Smooth muscle cell (in vitro differentiated cells): ENCODE measurements at regions not wholly inside any gene's neighbourhood (a gene's known extent, or its start where the extent isn't known, plus 50 kb on each side); places are given as distances from the start of the nearest gene placed in this dataset.

Experiments
- DNase-seq: peaks from one replicate; lab custom pipeline; 2025; ENCODE audit not compliant: unreplicated experiment; lab: John Stamatoyannopoulos, UW
- H2AFZ ChIP-seq: fragments of 200-600 bp; sonication (generic); 2 replicates; pipeline ENCODE4 v1.6.0; 2016; ENCODE audit warnings: antibody characterized with exemption, low read depth, mild to moderate bottlenecking
- H3F3A ChIP-seq: fragments of 200-600 bp; sonication (generic); 2 replicates; pipeline ENCODE4 v1.6.0; 2017; ENCODE audit warnings: antibody characterized with exemption, low read depth
- H3K27ac ChIP-seq: fragments of 200-600 bp; sonication (generic); 2 replicates; pipeline ENCODE4 v1.5.1; 2016; ENCODE audit warnings: low read depth, mild to moderate bottlenecking
- H3K27me3 ChIP-seq: fragments of 200-600 bp; sonication (generic); 2 replicates; pipeline ENCODE4 v1.6.1; 2016; ENCODE audit warnings: low read depth, mild to moderate bottlenecking
- H3K36me3 ChIP-seq: fragments of 200-600 bp; sonication (generic); 2 replicates; pipeline ENCODE4 v1.5.1; 2016; ENCODE audit warnings: low read depth
- H3K4me1 ChIP-seq: fragments of 200-600 bp; sonication (generic); 2 replicates; pipeline ENCODE4 v1.5.1; 2016; ENCODE audit warnings: low read depth
- H3K4me2 ChIP-seq: fragments of 200-600 bp; sonication (generic); 2 replicates; pipeline ENCODE4 v1.6.0; 2016; ENCODE audit warnings: mild to moderate bottlenecking
- H3K4me3 ChIP-seq: fragments of 200-600 bp; sonication (generic); 2 replicates; pipeline ENCODE4 v1.5.1; 2016; ENCODE audit warnings: mild to moderate bottlenecking
- H3K79me2 ChIP-seq: fragments of 200-600 bp; sonication (generic); 2 replicates; pipeline ENCODE4 v1.6.0; 2016; ENCODE audit warnings: low read depth, mild to moderate bottlenecking
- H3K9ac ChIP-seq: fragments of 200-600 bp; sonication (generic); 2 replicates; pipeline ENCODE4 v1.6.0; 2016; ENCODE audit warnings: low read depth
- H3K9me3 ChIP-seq: fragments of 200-600 bp; sonication (generic); replicated peaks from 2 replicates; pipeline ENCODE4 v1.5.1; 2016; ENCODE audit warnings: low read depth
- H4K20me1 ChIP-seq: fragments of 200-600 bp; sonication (generic); 2 replicates; pipeline ENCODE4 v1.6.0; 2016; ENCODE audit warnings: low read depth
- CTCF ChIP-seq: fragments of 200-600 bp; sonication (generic); IDR thresholded peaks from 2 replicates; pipeline ENCODE4 v1.5.1; 2017; ENCODE audit warnings: borderline replicate concordance, mild to moderate bottlenecking, antibody characterized with exemption; ENCODE audit not compliant: insufficient read depth, poor library complexity, severe bottlenecking
- WGBS: methylation state at CpG from one replicate; pipeline ENCODE4 v1.1.7; 2016; ENCODE audit warnings: low lambda C conversion rate; 5-methylcytosine and 5-hydroxymethylcytosine counted together

GRCh38 chr3:99483841-99484240 lies 154.6 kb upstream of the COL8A1 start:
- Histone ChIP-seq H3F3A (no peaks in the 10 kb centered on the region), H3K9ac (no peak overlapping the region), H3K27ac (no peak overlapping the region), H3K27me3 (no peaks in the 10 kb centered on the region), H3K4me3 (no peak overlapping the region), H4K20me1 (no peaks in the 10 kb centered on the region), H3K4me1 (no peaks in the 10 kb centered on the region), H3K4me2 (no peak overlapping the region), H3K9me3 (no peaks in the 10 kb centered on the region), H3K79me2 (no peaks in the 10 kb centered on the region), H3K36me3 (no peaks in the 10 kb centered on the region), H2AFZ (no peak overlapping the region)
- no peak for TF ChIP-seq CTCF
- DNase-seq: no peak

DNA sequence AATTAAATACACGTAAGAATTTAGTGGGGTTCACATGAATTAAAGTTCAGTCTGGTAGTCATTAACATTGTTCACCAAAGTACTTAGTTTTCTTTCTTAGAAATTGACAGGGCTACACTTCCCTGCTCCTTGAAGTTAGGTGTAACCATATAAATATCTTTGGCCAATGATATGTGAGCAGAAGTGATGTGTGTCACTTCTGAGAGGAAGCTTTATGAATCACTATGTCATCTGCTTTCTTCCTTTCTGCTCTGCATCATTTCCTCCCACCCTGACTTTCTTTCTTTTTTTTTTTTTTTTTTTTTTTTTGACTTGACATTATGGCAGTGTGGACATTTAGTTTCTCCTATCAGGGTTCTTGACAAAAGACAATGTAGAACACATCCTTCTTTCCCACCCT lies 156.2 kb upstream of the COL8A1 start:
- no peak for TF ChIP-seq CTCF
- Histone ChIP-seq H3K27me3 (no peaks in the 10 kb centered on the region), H2AFZ (no peak overlapping the region), H3K9me3 (peaks cover 5% of the 10 kb centered on the region), H3K4me1 (no peaks in the 10 kb centered on the region), H3K79me2 (no peaks in the 10 kb centered on the region), H3K27ac (no peak overlapping the region), H3F3A (no peaks in the 10 kb centered on the region), H3K9ac (no peak overlapping the region), H3K4me3 (no peak overlapping the region), H3K4me2 (no peak overlapping the region), H4K20me1 (no peaks in the 10 kb centered on the region), H3K36me3 (no peaks in the 10 kb centered on the region)
- DNase-seq: no peak
- WGBS: 85% methylated on average over 1 of the region's 1 CpG

GRCh38 chr3:99481561-99481960 lies 156.8 kb upstream of the COL8A1 start:
- no peak for TF ChIP-seq CTCF
- Histone ChIP-seq H4K20me1 (no peaks in the 10 kb centered on the region), H3K36me3 (no peaks in the 10 kb centered on the region), H3K4me3 (no peak overlapping the region), H3K4me2 (no peak overlapping the region), H3K9me3 (peaks cover 9% of the 10 kb centered on the region), H2AFZ (no peak overlapping the region), H3K79me2 (no peaks in the 10 kb centered on the region), H3K9ac (no peak overlapping the region), H3F3A (no peaks in the 10 kb centered on the region), H3K27me3 (no peaks in the 10 kb centered on the region), H3K27ac (no peak overlapping the region), H3K4me1 (no peaks in the 10 kb centered on the region)
- no peak for DNase-seq
- WGBS: 94% methylated on average over 2 of the region's 2 CpGs

- H3F3A ChIP-seq: no peaks in the 10 kb centered on the region
- H3K4me2 ChIP-seq: no peak overlapping the region
- peaks cover 9% of the 10 kb centered on the region for H3K9me3 ChIP-seq
- no peaks in the 10 kb centered on the region for H3K79me2 ChIP-seq
- no peak overlapping the region for H3K4me3 ChIP-seq
- DNase-seq: no peak
- no peak overlapping the region for H3K27ac ChIP-seq
- no peaks in the 10 kb centered on the region for H3K27me3 ChIP-seq
- TF ChIP-seq CTCF: no peak
- H3K4me1 ChIP-seq: no peaks in the 10 kb centered on the region
- H2AFZ ChIP-seq: no peak overlapping the region
- 88% methylated on average over 2 of the region's 2 CpGs for WGBS
- H3K36me3 ChIP-seq: no peaks in the 10 kb centered on the region
- no peaks in the 10 kb centered on the region for H4K20me1 ChIP-seq
- no peak overlapping the region for H3K9ac ChIP-seq
These were observed 158.6 kb upstream of the COL8A1 start for GRCh38 chr3:99479768-99480167.
